HCT116 (cell line): ENCODE measurements at regions not wholly inside any gene's neighbourhood (a gene's known extent, or its start where the extent isn't known, plus 50 kb on each side); places are given as distances from the start of the nearest gene placed in this dataset.

ENCODE experiments used
- ATAC-seq: fragments of 200-7000 bp; cut with Tn5 transposase; 2 replicates; pipeline ENCODE4 v1.9.1; 2020; ENCODE audit warnings: mild to moderate bottlenecking, moderate library complexity
- BruUV-seq: library from RNA; stranded (reverse); fragments of 400-500 nt; replicated peaks from 2 replicates; lab custom pipeline; 2021; lab: Mats Ljungman, UMichigan
- CTCF ChIA-PET: fragments of 300-600 bp; sonication (Branson Sonifier 250); formaldehyde crosslinking; loops from one replicate; lab custom pipeline; 2021; ENCODE audit warnings: antibody characterized with exemption; lab: Charles Lee
- POLR2A ChIA-PET: fragments of 300-600, 350-600 bp; sonication (Branson Sonifier 250); formaldehyde crosslinking; loops from one replicate; lab custom pipeline; 2021; ENCODE audit warnings: antibody characterized with exemption; lab: Charles Lee
- RAD21 ChIA-PET, 2 experiments: fragments of 300-600 bp; sonication (Branson Sonifier 250); formaldehyde crosslinking; loops; one replicate each; lab custom pipeline; 2023; ENCODE audit warnings: low total read pairs in 2 of 2; ENCODE audit not compliant: uncharacterized antibody in 2 of 2, unreplicated experiment in 2 of 2, low non-redundant PET in 1 of 2; lab: Charles Lee
- DNase-seq: peaks from one replicate; pipeline ENCODE4 v3.0.0-alpha.2; 2010; ENCODE audit warnings: low read depth, low spot score
- H2AFZ ChIP-seq: fragments of 200-600 bp; shearing (Covaris generic), sonication (generic); 2 replicates; pipeline ENCODE4 v1.6.1; 2017; ENCODE audit warnings: low read depth, mixed run types, mixed read lengths, antibody characterized with exemption, low read length; ENCODE audit not compliant: poor library complexity, severe bottlenecking
- H3K27ac ChIP-seq: 2 replicates; pipeline ENCODE4 v1.5.1; 2012; ENCODE audit warnings: low read depth, low read length
- H3K27me3 ChIP-seq: fragments of 200-600 bp; sonication (generic); 2 replicates; pipeline ENCODE4 v1.6.1; 2016; ENCODE audit warnings: mixed run types, low read length, mixed read lengths; ENCODE audit not compliant: insufficient read depth
- H3K36me3 ChIP-seq, 2 experiments: fragments of 200-500 bp in 1 of 2; fragments of 200-600 bp in 1 of 2; sonication (Bioruptor generic) in 1 of 2; sonication (generic) in 1 of 2; 2 replicates each; pipeline versions ENCODE4 v1.5.1 to v1.6.1; 2014 to 2016; ENCODE audit warnings: low read length in 2 of 2, inconsistent platforms in 1 of 2, mixed read lengths in 1 of 2, mixed run types in 1 of 2; ENCODE audit not compliant: insufficient read depth in 2 of 2, control insufficient read depth in 1 of 2
- H3K4me1 ChIP-seq, 2 experiments: fragments of 200-600 bp in 1 of 2; sonication (generic) in 1 of 2; 2 replicates each; pipeline versions ENCODE4 v1.5.1 to v1.6.1; 2012 to 2017; ENCODE audit warnings: low read length in 2 of 2, inconsistent platforms in 1 of 2, mild to moderate bottlenecking in 1 of 2, mixed read lengths in 1 of 2, mixed run types in 1 of 2, moderate library complexity in 1 of 2; ENCODE audit not compliant: insufficient read depth in 2 of 2, control insufficient read depth in 1 of 2
- H3K4me2 ChIP-seq: fragments of 200-600 bp; sonication (generic); 2 replicates; pipeline ENCODE4 v1.6.1; 2017; ENCODE audit warnings: mixed run types, low read length, mixed read lengths
- H3K4me3 ChIP-seq, 2 experiments: fragments of 200-600 bp in 1 of 2; sonication (generic) in 1 of 2; replicated peaks in 1 of 2; 2 replicates each; pipeline ENCODE4 v1.5.1; 2011 to 2016; ENCODE audit warnings: low read length in 2 of 2, control low read depth in 1 of 2, low read depth in 1 of 2, mild to moderate bottlenecking in 1 of 2, mixed read lengths in 1 of 2, mixed run types in 1 of 2
- H3K79me2 ChIP-seq: fragments of 200-600 bp; sonication (generic); 2 replicates; pipeline ENCODE4 v1.6.1; 2017; ENCODE audit warnings: mild to moderate bottlenecking, mixed run types, low read length, moderate library complexity, mixed read lengths; ENCODE audit not compliant: insufficient read depth
- H3K9ac ChIP-seq: fragments of 200-600 bp; sonication (generic); 2 replicates; pipeline ENCODE4 v1.6.1; 2016; ENCODE audit warnings: low read length, mixed read lengths
- H3K9me2 ChIP-seq: fragments of 200-600 bp; sonication (generic), shearing (Covaris generic); 2 replicates; pipeline ENCODE4 v1.6.1; 2017; ENCODE audit warnings: mixed run types, mild to moderate bottlenecking, moderate library complexity; ENCODE audit not compliant: insufficient read depth
- H3K9me3 ChIP-seq, 2 experiments: fragments of 200-500 bp in 1 of 2; fragments of 200-600 bp in 1 of 2; sonication (Bioruptor generic) in 1 of 2; sonication (generic) in 1 of 2; 2 replicates each; pipeline ENCODE4 v1.6.1; 2014 to 2017; ENCODE audit warnings: low read length in 2 of 2, mixed read lengths in 2 of 2, inconsistent platforms in 1 of 2, low read depth in 1 of 2, mild to moderate bottlenecking in 1 of 2, mixed run types in 1 of 2, moderate library complexity in 1 of 2; ENCODE audit not compliant: control insufficient read depth in 1 of 2, insufficient read depth in 1 of 2
- H4K20me1 ChIP-seq: fragments of 200-600 bp; sonication (generic), shearing (Covaris generic); 2 replicates; pipeline ENCODE4 v1.6.1; 2017; ENCODE audit warnings: mixed run types, mild to moderate bottlenecking, moderate library complexity; ENCODE audit not compliant: insufficient read depth
- CBX3 ChIP-seq: IDR thresholded peaks from 2 replicates; pipeline ENCODE4 v1.6.1; 2012; ENCODE audit warnings: low read depth
- CEBPB ChIP-seq: IDR thresholded peaks from 2 replicates; pipeline ENCODE4 v1.6.1; 2012; ENCODE audit warnings: low read depth
- EZH2 ChIP-seq: fragments of 200-600 bp; sonication (generic); IDR thresholded peaks from 2 replicates; pipeline ENCODE4 v1.6.1; 2017; ENCODE audit warnings: antibody characterized with exemption, mixed run types
- FOSL1 ChIP-seq: IDR thresholded peaks from 2 replicates; pipeline ENCODE4 v1.6.1; 2012; ENCODE audit warnings: low read depth
- MAX ChIP-seq: IDR thresholded peaks from 2 replicates; pipeline ENCODE4 v1.6.1; 2012
- POLR2A ChIP-seq: IDR thresholded peaks from 2 replicates; pipeline ENCODE4 v1.7.0; 2011; ENCODE audit warnings: borderline replicate concordance; ENCODE audit not compliant: insufficient read depth, insufficient read length; ENCODE audit errors: extremely low read depth
- POLR2AphosphoS5 ChIP-seq: IDR thresholded peaks from 2 replicates; pipeline ENCODE4 v1.6.1; 2011; ENCODE audit warnings: mild to moderate bottlenecking, low read depth, low read length, moderate library complexity
- SIN3A ChIP-seq: IDR thresholded peaks from 2 replicates; pipeline ENCODE4 v1.6.1; 2012; ENCODE audit warnings: low read depth
- SP1 ChIP-seq: IDR thresholded peaks from 2 replicates; pipeline ENCODE4 v1.6.1; 2012; ENCODE audit warnings: low read depth
- SRF ChIP-seq: IDR thresholded peaks from 2 replicates; pipeline ENCODE4 v1.6.1; 2012; ENCODE audit warnings: low read depth
- TCF7L2 ChIP-seq: IDR thresholded peaks from 2 replicates; pipeline ENCODE4 v1.7.0; 2011; ENCODE audit warnings: borderline replicate concordance, inconsistent platforms; ENCODE audit not compliant: insufficient read depth, insufficient read length; ENCODE audit errors: extremely low read depth
- YY1 ChIP-seq: IDR thresholded peaks from 2 replicates; pipeline ENCODE4 v1.6.1; 2011; ENCODE audit warnings: low read length, low read depth, moderate library complexity, mild to moderate bottlenecking; ENCODE audit not compliant: insufficient replicate concordance; ENCODE audit errors: extremely low read depth
- intact Hi-C: fragments of 100-400 bp; cut with micrococcal nuclease; formaldehyde crosslinking; loops from 2 replicates; pipeline ENCODE4 v1.10.0; 2022
- TF ChIP-seq, protein P1 (sequence below): IDR thresholded peaks from 2 replicates; pipeline ENCODE4 v1.6.1; 2011; ENCODE audit warnings: mild to moderate bottlenecking, low read length, moderate library complexity; ENCODE audit not compliant: insufficient replicate concordance; ENCODE audit errors: extremely low read depth

GRCh38 chr2:173483137-173483536 is 128.5 kb downstream of the CDCA7 start:
- intact Hi-C loops = no loop called here
- BruUV-seq = no TSS peak
- no peaks in the 10 kb centered on the region for H3K36me3 ChIP-seq
- H3K9ac ChIP-seq = no peak overlapping the region
- ATAC-seq (no peak), DNase-seq (no peak)
- TF ChIP-seq TCF7L2 (no peak), SP1 (no peak), POLR2A (no peak), MAX (no peak), FOSL1 (no peak), YY1 (no peak), SIN3A (no peak), POLR2AphosphoS5 (no peak), CBX3 (no peak), SRF (no peak), EZH2 (no peak), CEBPB (no peak)
- TF ChIP-seq, protein P1, sequence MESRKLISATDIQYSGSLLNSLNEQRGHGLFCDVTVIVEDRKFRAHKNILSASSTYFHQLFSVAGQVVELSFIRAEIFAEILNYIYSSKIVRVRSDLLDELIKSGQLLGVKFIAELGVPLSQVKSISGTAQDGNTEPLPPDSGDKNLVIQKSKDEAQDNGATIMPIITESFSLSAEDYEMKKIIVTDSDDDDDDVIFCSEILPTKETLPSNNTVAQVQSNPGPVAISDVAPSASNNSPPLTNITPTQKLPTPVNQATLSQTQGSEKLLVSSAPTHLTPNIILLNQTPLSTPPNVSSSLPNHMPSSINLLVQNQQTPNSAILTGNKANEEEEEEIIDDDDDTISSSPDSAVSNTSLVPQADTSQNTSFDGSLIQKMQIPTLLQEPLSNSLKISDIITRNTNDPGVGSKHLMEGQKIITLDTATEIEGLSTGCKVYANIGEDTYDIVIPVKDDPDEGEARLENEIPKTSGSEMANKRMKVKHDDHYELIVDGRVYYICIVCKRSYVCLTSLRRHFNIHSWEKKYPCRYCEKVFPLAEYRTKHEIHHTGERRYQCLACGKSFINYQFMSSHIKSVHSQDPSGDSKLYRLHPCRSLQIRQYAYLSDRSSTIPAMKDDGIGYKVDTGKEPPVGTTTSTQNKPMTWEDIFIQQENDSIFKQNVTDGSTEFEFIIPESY = no peak
- H4K20me1 ChIP-seq = no peaks in the 10 kb centered on the region
- ChIA-PET RAD21 (no interaction called here), CTCF (no interaction called here), POLR2A (no interaction called here)
- H3K27ac ChIP-seq = no peak overlapping the region
- H3K9me2 ChIP-seq = no peaks in the 10 kb centered on the region
- H3K9me3 ChIP-seq = no peaks in the 10 kb centered on the region
- H3K4me1 ChIP-seq = no peaks in the 10 kb centered on the region
- H2AFZ ChIP-seq = no peak overlapping the region
- H3K4me3 ChIP-seq = no peak overlapping the region
- no peaks in the 10 kb centered on the region for H3K79me2 ChIP-seq
- H3K27me3 ChIP-seq = no peaks in the 10 kb centered on the region
- H3K4me2 ChIP-seq = no peak overlapping the region
